Panc1 (cell line): ENCODE measurements at regions not wholly inside any gene's neighbourhood (a gene's known extent, or its start where the extent isn't known, plus 50 kb on each side); places are given as distances from the start of the nearest gene placed in this dataset.

Experiments used
- CTCF ChIP-seq: fragments of 450-650 bp; IDR thresholded peaks from 2 replicates; pipeline ENCODE4 v1.5.1; 2017; ENCODE audit warnings: mild to moderate bottlenecking
- POLR2AphosphoS5 ChIP-seq: IDR thresholded peaks from 2 replicates; pipeline ENCODE4 v1.6.1; 2012; ENCODE audit warnings: mild to moderate bottlenecking, low read depth, low read length, moderate library complexity
- REST ChIP-seq, 2 experiments: IDR thresholded peaks; 2 replicates each; pipeline ENCODE4 v1.6.1; 2011 to 2012; ENCODE audit warnings: low read depth in 2 of 2, control low read depth in 1 of 2, low read length in 1 of 2, mild to moderate bottlenecking in 1 of 2, moderate library complexity in 1 of 2; ENCODE audit not compliant: insufficient read depth in 1 of 2
- TCF7L2 ChIP-seq: IDR thresholded peaks from 2 replicates; pipeline ENCODE4 v1.6.1; 2011; ENCODE audit warnings: mild to moderate bottlenecking, low read depth, low read length, inconsistent platforms

GRCh38 chr4:95714571-95714970 is 125.3 kb upstream of the PDHA2 start:
- TF ChIP-seq CTCF (no peak), TCF7L2 (no peak), REST (IDR thresholded peaks at IDR 0.05; ENCODE audit: insufficient read depth in 1 of 2, low read depth in 2 of 2, low read length in 1 of 2) (no peak), POLR2AphosphoS5 (no peak)
